ENCODE measurements at regions not wholly inside any gene's neighbourhood (a gene's known extent, or its start where the extent isn't known, plus 50 kb on each side); places are given as distances from the start of the nearest gene placed in this dataset.

DNA sequence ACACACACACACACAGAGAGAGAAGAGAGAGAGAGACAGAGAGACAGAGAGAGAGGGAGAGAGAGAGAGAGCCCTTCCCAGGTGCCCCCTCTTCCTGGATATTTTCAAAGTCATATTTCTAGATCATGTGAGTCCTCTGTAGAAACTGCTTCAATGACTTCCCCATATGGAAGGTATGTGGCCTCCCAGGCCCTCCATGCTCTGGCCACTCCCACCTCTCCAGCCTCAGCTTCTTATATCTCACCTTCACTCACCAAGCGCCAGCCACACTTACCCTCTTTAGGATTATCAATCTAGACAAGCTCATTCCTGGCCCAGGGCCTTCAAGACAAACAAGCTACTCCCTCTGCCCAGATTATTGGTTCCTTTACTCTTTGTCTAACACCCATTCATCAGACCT, 259.7 kb downstream of the MTERF1 start:
- TF ChIP-seq, protein P1, sequence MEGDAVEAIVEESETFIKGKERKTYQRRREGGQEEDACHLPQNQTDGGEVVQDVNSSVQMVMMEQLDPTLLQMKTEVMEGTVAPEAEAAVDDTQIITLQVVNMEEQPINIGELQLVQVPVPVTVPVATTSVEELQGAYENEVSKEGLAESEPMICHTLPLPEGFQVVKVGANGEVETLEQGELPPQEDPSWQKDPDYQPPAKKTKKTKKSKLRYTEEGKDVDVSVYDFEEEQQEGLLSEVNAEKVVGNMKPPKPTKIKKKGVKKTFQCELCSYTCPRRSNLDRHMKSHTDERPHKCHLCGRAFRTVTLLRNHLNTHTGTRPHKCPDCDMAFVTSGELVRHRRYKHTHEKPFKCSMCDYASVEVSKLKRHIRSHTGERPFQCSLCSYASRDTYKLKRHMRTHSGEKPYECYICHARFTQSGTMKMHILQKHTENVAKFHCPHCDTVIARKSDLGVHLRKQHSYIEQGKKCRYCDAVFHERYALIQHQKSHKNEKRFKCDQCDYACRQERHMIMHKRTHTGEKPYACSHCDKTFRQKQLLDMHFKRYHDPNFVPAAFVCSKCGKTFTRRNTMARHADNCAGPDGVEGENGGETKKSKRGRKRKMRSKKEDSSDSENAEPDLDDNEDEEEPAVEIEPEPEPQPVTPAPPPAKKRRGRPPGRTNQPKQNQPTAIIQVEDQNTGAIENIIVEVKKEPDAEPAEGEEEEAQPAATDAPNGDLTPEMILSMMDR (IDR thresholded peaks at IDR 0.05; ENCODE audit: low read depth, low read length, poor library complexity, severe bottlenecking) = no peak
- TF ChIP-seq EZH2phosphoT487 (IDR thresholded peaks at IDR 0.05; ENCODE audit: borderline replicate concordance, low read length) = no peak

Data from DOHH2 (cell line).